ENCODE measurements at regions not wholly inside any gene's neighbourhood (a gene's known extent, or its start where the extent isn't known, plus 50 kb on each side); places are given as distances from the start of the nearest gene placed in this dataset.

DNA sequence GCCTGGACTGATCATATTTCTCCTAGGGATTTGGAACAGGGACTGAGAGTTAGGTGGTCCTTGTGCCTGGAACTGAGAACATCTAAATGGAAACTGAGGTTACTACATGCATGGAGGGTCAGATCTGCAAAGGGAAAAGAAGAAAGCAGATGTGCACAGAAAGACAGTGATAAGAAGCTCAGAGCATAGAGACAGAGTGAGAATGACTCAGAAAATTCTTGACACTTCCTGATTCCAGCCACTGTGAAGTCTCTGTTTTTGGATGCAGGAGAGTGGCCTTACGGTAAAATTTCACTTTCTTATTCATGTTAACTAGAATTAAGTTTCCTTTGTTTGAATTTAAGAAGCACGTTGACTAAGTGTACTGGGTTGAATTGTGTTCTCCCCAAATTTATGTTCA is 241.7 kb downstream of the TMEM26 start:
- Histone ChIP-seq H3K9me3 (ENCODE audit: low read length) (no peaks in the 10 kb centered on the region), H3K4me1 (ENCODE audit: insufficient read depth, low read length) (no peaks in the 10 kb centered on the region), H3K27ac (ENCODE audit: extremely low read length, insufficient read depth, low read length) (no peak overlapping the region), H3K4me2 (ENCODE audit: low read depth, low read length) (no peak overlapping the region), H3K36me3 (replicated peaks in 1 of 2; ENCODE audit: control insufficient read depth in 1 of 2, insufficient read depth in 2 of 2, low read length in 2 of 2) (no peaks in the 10 kb centered on the region), H3K27me3 (ENCODE audit: control insufficient read depth in 1 of 2, insufficient read depth in 2 of 2, low read length in 2 of 2) (no peaks in the 10 kb centered on the region), H3K9ac (ENCODE audit: insufficient read depth, low read depth, low read length) (no peak overlapping the region), H3K79me2 (ENCODE audit: insufficient read depth, low read length) (no peaks in the 10 kb centered on the region), H2AFZ (ENCODE audit: low read length) (no peak overlapping the region), H4K20me1 (ENCODE audit: insufficient read depth, low read length) (no peaks in the 10 kb centered on the region), H3K4me3 (replicated peaks in 1 of 3; ENCODE audit: insufficient read depth in 1 of 3, low read depth in 2 of 3, low read length in 3 of 3) (no peak overlapping the region)
- ATAC-seq (no peak), DNase-seq (ENCODE audit: low spot score) (no peak), FAIRE-seq (no peak)
- in situ Hi-C loops (cut with HindIII; ENCODE audit: extremely low pct_ligation_motif_present, low pct_unique_long_range_greater_than_20kb) (no loop called here), intact Hi-C loops (cut with micrococcal nuclease; ENCODE audit: unreplicated experiment) (no loop called here)
- 25% methylated on average over 2 of the region's 2 CpGs for WGBS (ENCODE audit: low lambda C conversion rate)
- CTCF ChIA-PET (ENCODE audit: low intra/inter-chr PET ratio, low total read pairs): no interaction called here
- TF ChIP-seq TEF (CRISPR knock-in tag; IDR thresholded peaks at IDR 0.05): no peak
- BruUV-seq (replicated peaks): no TSS peak
- POLR2A ChIA-PET: no interaction called here

- 0% methylated on average over 1 of the region's 1 CpG for WGBS (ENCODE audit: low lambda C conversion rate)
- FAIRE-seq: no peak
- Histone ChIP-seq H3K36me3 (replicated peaks in 1 of 2; ENCODE audit: control insufficient read depth in 1 of 2, insufficient read depth in 2 of 2, low read length in 2 of 2) (no peaks in the 10 kb centered on the region), H3K27ac (ENCODE audit: extremely low read length, insufficient read depth, low read length) (no peak overlapping the region), H2AFZ (ENCODE audit: low read length) (no peak overlapping the region), H3K4me3 (replicated peaks in 1 of 3; ENCODE audit: insufficient read depth in 1 of 3, low read depth in 2 of 3, low read length in 3 of 3) (no peak overlapping the region), H3K9me3 (ENCODE audit: low read length) (peaks cover 9% of the 10 kb centered on the region; the same call in 1 of the 2 replicates), H3K4me1 (ENCODE audit: insufficient read depth, low read length) (no peaks in the 10 kb centered on the region), H4K20me1 (ENCODE audit: insufficient read depth, low read length) (no peaks in the 10 kb centered on the region), H3K9ac (ENCODE audit: insufficient read depth, low read depth, low read length) (no peak overlapping the region), H3K4me2 (ENCODE audit: low read depth, low read length) (no peak overlapping the region), H3K79me2 (ENCODE audit: insufficient read depth, low read length) (no peaks in the 10 kb centered on the region), H3K27me3 (ENCODE audit: control insufficient read depth in 1 of 2, insufficient read depth in 2 of 2, low read length in 2 of 2) (no peaks in the 10 kb centered on the region; a peak in 1 of 5 replicates)
- ChIA-PET POLR2A (no interaction called here), CTCF (ENCODE audit: low intra/inter-chr PET ratio, low total read pairs) (no interaction called here)
- ATAC-seq: no peak
- in situ Hi-C loops (cut with HindIII; ENCODE audit: extremely low pct_ligation_motif_present, low pct_unique_long_range_greater_than_20kb): no loop called here
- no peak for DNase-seq (ENCODE audit: low spot score)
- intact Hi-C loops (cut with micrococcal nuclease; ENCODE audit: unreplicated experiment): no loop called here
- no TSS peak for BruUV-seq (replicated peaks)
- TF ChIP-seq CREB1 (IDR thresholded peaks at IDR 0.05) (no peak), CREB1 (CRISPR knock-in tag; IDR thresholded peaks at IDR 0.05) (no peak), PAWR (CRISPR knock-in tag; IDR thresholded peaks at IDR 0.05; ENCODE audit: borderline replicate concordance) (no peak), ZBTB2 (CRISPR knock-in tag; IDR thresholded peaks at IDR 0.05; ENCODE audit: low read depth) (no peak), NFIC (IDR thresholded peaks at IDR 0.05; ENCODE audit: low read length) (no peak), ZNF660 (CRISPR knock-in tag; IDR thresholded peaks at IDR 0.05; ENCODE audit: borderline replicate concordance, low read depth) (no peak), RXRA (CRISPR knock-in tag; IDR thresholded peaks at IDR 0.05) (no peak), ZSCAN31 (CRISPR knock-in tag; IDR thresholded peaks at IDR 0.05; ENCODE audit: low read depth) (no peak), CENPX (CRISPR knock-in tag; IDR thresholded peaks at IDR 0.05) (no peak), ZNF781 (CRISPR knock-in tag; IDR thresholded peaks at IDR 0.05; ENCODE audit: borderline replicate concordance, not compliant biosample characterization) (no peak), ZNF280B (CRISPR knock-in tag; IDR thresholded peaks at IDR 0.05; ENCODE audit: borderline replicate concordance) (no peak), BORCS8-MEF2B (CRISPR knock-in tag; IDR thresholded peaks at IDR 0.05) (no peak), ZNF567 (CRISPR knock-in tag; IDR thresholded peaks at IDR 0.05; ENCODE audit: borderline replicate concordance) (no peak), ZNF432 (CRISPR knock-in tag; IDR thresholded peaks at IDR 0.05; ENCODE audit: borderline replicate concordance) (no peak), NCOA5 (CRISPR knock-in tag; IDR thresholded peaks at IDR 0.05) (no peak), ZNF354B (CRISPR knock-in tag; IDR thresholded peaks at IDR 0.05) (no peak)
Measured at GRCh38 chr10:61197057-61197456, 253.1 kb upstream of the RHOBTB1 start.
